Upper lobe of left lung (tissue), 4 donors: ENCODE measurements at regions not wholly inside any gene's neighbourhood (a gene's known extent, or its start where the extent isn't known, plus 50 kb on each side); places are given as distances from the start of the nearest gene placed in this dataset.

ENCODE experiments used
- CTCF ChIP-seq, 6 experiments: fragments of 450-650 bp in 4 of 6; fragments of 200-600 bp in 2 of 6; sonication (generic) in 2 of 6; IDR thresholded peaks; one replicate each; pipeline ENCODE4 v1.5.1; 2016 to 2019; ENCODE audit warnings: antibody characterized with exemption in 6 of 6
- EP300 ChIP-seq, 4 donors: sonication (generic); formaldehyde crosslinking; IDR thresholded peaks; one replicate each; pipeline ENCODE4 v1.5.1; 2017; ENCODE audit warnings: antibody characterized with exemption in 4 of 4, control low read depth in 2 of 4
- POLR2A ChIP-seq, 4 donors: fragments of 450-650 bp; IDR thresholded peaks; one replicate each; pipeline ENCODE4 v1.5.1; 2016 to 2017; ENCODE audit warnings: antibody characterized with exemption in 4 of 4, mild to moderate bottlenecking in 2 of 4

DNA sequence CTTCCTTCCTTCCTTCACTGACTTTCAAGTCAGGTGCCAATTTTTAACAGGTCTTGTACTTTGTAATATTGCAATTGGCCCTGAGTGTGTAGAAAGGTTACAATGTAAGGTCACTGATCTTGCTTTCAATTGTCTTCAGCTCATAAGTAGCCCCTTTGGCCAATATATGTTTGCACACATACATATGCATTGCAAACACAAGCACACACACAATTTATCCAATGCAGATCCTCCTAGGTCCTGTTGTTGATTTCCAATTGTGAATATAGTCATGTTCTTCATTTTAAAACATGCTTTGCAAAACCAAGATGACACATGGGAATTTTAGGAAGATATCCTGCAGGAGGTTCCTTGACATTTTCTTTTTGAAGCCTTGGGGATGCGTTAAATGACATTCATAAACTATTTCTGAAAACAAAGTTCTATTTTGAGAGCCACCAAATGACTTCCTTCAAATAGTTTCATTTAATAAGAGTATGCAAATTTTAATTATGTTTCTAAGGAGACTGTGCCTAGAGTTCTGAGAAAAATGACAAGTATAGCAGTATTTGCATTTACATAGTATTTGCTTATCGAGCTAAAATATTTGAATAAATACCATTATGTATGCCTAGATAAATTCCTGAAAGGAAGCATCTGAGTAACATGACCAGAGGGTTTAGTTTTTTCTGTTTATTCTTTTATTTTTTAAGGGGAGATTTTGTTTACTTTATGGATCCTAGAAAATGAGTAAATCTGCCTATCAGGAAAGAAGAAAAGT, 117.1 kb upstream of the TMEFF2 start:
- TF ChIP-seq CTCF (IDR thresholded peaks at IDR 0.05), result no peak
- no peak for TF ChIP-seq EP300 (IDR thresholded peaks at IDR 0.05)
- TF ChIP-seq POLR2A (IDR thresholded peaks at IDR 0.05), result no peak
